RWPE2 (cell line): ENCODE measurements at regions not wholly inside any gene's neighbourhood (a gene's known extent, or its start where the extent isn't known, plus 50 kb on each side); places are given as distances from the start of the nearest gene placed in this dataset.
A peak's percentile ranks its signal among the peaks of the same experiment; 100 is the strongest.

Source experiments
- ATAC-seq: fragments of 200-7000 bp; cut with Tn5 transposase; 3 replicates; pipeline ENCODE4 v1.9.1; 2021; ENCODE audit warnings: low read depth
- DNase-seq: peaks from one replicate; pipeline ENCODE4 v3.0.0-alpha.2; 2020; ENCODE audit warnings: low spot score
- H3K27ac ChIP-seq: fragments of 450-650 bp; 2 replicates; pipeline ENCODE4 v1.5.1; 2017; ENCODE audit warnings: mild to moderate bottlenecking; ENCODE audit not compliant: poor library complexity, severe bottlenecking
- H3K27me3 ChIP-seq: fragments of 250-450 bp; sonication (Bioruptor Pico); 2 replicates; pipeline ENCODE4 v1.5.1; 2021; ENCODE audit warnings: mild to moderate bottlenecking, moderate library complexity; ENCODE audit not compliant: insufficient read depth, poor library complexity, severe bottlenecking
- H3K36me3 ChIP-seq: fragments of 250-450 bp; sonication (Bioruptor Pico); 2 replicates; pipeline ENCODE4 v1.5.1; 2020; ENCODE audit warnings: low read depth, mild to moderate bottlenecking, moderate library complexity
- H3K4me1 ChIP-seq: fragments of 250-450 bp; sonication (Bioruptor Pico); 2 replicates; pipeline ENCODE4 v1.5.1; 2021; ENCODE audit warnings: mild to moderate bottlenecking, moderate library complexity; ENCODE audit not compliant: insufficient read depth, poor library complexity, severe bottlenecking
- H3K4me3 ChIP-seq: fragments of 250-450 bp; sonication (Bioruptor Pico); 2 replicates; pipeline ENCODE4 v1.5.1; 2021; ENCODE audit warnings: mild to moderate bottlenecking, moderate library complexity; ENCODE audit not compliant: severe bottlenecking
- H3K9me3 ChIP-seq: fragments of 250-450 bp; sonication (Bioruptor Pico); 2 replicates; pipeline ENCODE4 v1.5.1; 2021; ENCODE audit warnings: mild to moderate bottlenecking, moderate library complexity; ENCODE audit not compliant: severe bottlenecking
- TF ChIP-seq, protein P1 (sequence below): fragments of 450-650 bp; IDR thresholded peaks from one replicate; pipeline ENCODE4 v1.5.1; 2017; ENCODE audit warnings: mild to moderate bottlenecking, moderate library complexity; ENCODE audit not compliant: poor library complexity, severe bottlenecking

DNA sequence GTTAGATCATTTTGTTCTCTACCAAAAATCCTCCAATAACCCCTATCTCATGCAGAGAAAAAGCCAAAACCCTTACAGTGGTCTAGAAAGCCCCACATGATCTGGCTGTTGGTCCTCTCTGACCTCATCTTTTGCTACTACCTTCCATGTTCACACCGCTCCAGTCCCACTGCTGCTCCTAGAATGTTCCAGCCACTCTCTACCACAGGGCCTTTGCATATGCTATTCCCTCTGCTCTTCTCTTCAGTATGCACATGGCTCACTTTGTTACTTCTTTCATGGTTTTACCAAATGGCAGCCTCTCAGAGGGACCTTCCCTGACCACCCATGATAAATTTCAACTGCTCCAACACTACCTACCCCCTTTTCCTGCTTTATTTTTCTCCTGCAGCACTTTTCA, 193.5 kb upstream of the CCDC150 start:
- H3K27ac ChIP-seq: no peak overlapping the region
- TF ChIP-seq, protein P1, sequence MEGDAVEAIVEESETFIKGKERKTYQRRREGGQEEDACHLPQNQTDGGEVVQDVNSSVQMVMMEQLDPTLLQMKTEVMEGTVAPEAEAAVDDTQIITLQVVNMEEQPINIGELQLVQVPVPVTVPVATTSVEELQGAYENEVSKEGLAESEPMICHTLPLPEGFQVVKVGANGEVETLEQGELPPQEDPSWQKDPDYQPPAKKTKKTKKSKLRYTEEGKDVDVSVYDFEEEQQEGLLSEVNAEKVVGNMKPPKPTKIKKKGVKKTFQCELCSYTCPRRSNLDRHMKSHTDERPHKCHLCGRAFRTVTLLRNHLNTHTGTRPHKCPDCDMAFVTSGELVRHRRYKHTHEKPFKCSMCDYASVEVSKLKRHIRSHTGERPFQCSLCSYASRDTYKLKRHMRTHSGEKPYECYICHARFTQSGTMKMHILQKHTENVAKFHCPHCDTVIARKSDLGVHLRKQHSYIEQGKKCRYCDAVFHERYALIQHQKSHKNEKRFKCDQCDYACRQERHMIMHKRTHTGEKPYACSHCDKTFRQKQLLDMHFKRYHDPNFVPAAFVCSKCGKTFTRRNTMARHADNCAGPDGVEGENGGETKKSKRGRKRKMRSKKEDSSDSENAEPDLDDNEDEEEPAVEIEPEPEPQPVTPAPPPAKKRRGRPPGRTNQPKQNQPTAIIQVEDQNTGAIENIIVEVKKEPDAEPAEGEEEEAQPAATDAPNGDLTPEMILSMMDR: no peak
- no peak overlapping the region for H3K4me3 ChIP-seq
- no peaks in the 10 kb centered on the region for H3K4me1 ChIP-seq
- H3K27me3 ChIP-seq: no peaks in the 10 kb centered on the region
- H3K9me3 ChIP-seq: no peaks in the 10 kb centered on the region
- no peaks in the 10 kb centered on the region for H3K36me3 ChIP-seq
- no peak for DNase-seq
- ATAC-seq: no peak

DNA sequence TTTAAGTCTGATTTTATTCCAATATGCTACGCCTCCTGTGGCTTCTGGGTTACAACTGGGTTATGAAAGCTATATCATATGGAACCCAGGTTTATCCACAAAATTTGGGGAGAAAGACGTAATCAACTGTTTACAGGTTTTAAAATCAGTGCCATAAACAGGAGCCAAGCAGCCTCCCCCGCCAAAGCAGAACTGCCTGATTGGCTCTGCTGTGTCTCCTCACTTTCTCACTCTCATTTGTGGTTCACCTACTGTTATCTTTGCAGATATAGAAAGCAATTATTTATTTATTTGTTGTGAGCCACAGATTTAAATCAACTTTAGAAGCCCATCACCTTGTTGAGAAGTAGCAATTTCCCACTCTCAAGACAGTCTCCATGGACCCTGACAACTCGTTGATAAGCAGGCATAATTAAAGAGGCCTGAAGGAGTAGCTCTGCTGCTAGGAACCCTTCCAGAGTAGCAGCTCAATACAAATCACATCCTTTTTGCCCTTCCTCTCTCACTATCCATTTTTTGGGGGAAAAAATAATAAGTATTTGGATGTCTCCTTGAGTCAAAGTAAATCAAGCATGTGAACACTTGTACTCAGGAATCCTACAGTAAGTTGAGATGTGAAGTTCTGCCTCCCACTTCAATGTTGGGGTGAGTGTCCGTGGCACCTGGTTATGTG, 191.0 kb upstream of the CCDC150 start:
- H3K27ac ChIP-seq: no peak overlapping the region
- H3K4me1 ChIP-seq: no peaks in the 10 kb centered on the region
- DNase-seq (no peak), ATAC-seq (no peak)
- no peak overlapping the region for H3K4me3 ChIP-seq
- H3K27me3 ChIP-seq: no peaks in the 10 kb centered on the region
- TF ChIP-seq, protein P1: no peak
- no peaks in the 10 kb centered on the region for H3K9me3 ChIP-seq
- H3K36me3 ChIP-seq: no peaks in the 10 kb centered on the region

DNA sequence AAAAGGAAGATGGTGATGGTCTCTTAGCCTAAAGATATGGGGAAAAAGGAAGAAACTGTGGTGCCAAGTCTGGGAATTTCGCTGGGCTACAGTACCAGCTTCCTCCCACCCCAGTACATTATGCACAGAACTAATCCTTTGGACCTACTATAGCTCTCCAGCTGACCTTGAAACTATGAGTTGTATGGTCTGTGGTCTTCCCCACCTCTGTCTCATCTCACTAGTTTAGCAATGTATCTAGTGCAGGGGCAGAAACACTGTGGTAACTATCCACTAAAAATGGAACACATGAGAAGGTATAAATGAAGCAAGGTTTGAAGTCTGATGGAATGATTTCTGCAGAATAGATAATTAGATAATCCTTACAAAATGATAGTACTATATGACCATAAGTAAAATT, 190.4 kb upstream of the CCDC150 start:
- Histone ChIP-seq H3K36me3 (no peaks in the 10 kb centered on the region), H3K4me1 (no peaks in the 10 kb centered on the region), H3K27ac (no peak overlapping the region), H3K4me3 (no peak overlapping the region), H3K27me3 (no peaks in the 10 kb centered on the region), H3K9me3 (no peaks in the 10 kb centered on the region)
- TF ChIP-seq, protein P1: no peak
- ATAC-seq (no peak), DNase-seq (no peak)

DNA sequence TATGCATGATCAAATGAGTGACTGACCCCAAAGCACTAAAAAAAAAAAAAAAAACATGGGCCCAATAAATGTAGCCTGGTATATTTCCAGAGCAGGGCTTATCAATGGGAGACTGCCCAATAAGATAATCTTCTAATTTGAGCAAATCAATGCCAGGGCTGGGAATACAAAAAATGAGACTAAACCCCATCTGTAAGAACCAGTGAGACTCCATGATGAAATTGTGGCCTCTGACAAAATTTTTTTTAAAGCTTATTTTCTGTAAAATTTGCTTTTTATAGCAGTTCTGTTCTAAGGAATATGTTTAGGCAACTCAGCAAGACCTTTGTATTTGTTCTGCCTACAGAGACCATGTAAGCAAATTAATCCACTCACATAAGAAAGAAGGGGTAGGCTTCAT, 186.8 kb upstream of the CCDC150 start:
- no peak overlapping the region for H3K4me3 ChIP-seq
- no peaks in the 10 kb centered on the region for H3K4me1 ChIP-seq
- no peaks in the 10 kb centered on the region for H3K36me3 ChIP-seq
- ATAC-seq: no peak
- DNase-seq: no peak
- TF ChIP-seq, protein P1: no peak
- H3K27ac ChIP-seq: no peak overlapping the region
- H3K9me3 ChIP-seq: no peaks in the 10 kb centered on the region
- H3K27me3 ChIP-seq: no peaks in the 10 kb centered on the region

DNA sequence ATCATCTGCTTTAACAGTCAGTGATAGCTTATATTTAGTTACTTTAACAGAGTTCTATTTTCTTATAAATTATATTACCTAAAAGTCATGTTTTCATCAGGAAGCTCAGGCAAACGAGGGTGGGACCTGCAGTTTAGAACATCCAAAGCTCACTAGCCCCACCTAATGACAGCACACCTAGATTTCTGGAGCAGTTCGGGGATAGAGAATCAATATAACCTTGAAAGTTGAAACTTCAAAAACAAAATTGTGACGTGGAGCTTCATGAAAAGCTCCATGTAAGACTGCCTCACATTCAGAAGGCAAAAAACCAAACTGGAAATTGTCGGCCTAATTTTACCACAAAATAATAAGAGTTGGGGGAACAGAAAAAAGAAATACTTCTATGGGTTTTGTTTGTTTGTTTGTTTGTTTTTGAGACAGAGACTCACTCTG, 185.9 kb upstream of the CCDC150 start:
- ATAC-seq (peak; percentile 76), DNase-seq (no peak)
- no peaks in the 10 kb centered on the region for H3K4me1 ChIP-seq
- no peak overlapping the region for H3K4me3 ChIP-seq
- H3K27ac ChIP-seq: no peak overlapping the region
- H3K9me3 ChIP-seq: no peaks in the 10 kb centered on the region
- no peaks in the 10 kb centered on the region for H3K36me3 ChIP-seq
- TF ChIP-seq, protein P1: peak; percentile 85
- no peaks in the 10 kb centered on the region for H3K27me3 ChIP-seq
